Urothelium cell line (cell line): ENCODE measurements at regions not wholly inside any gene's neighbourhood (a gene's known extent, or its start where the extent isn't known, plus 50 kb on each side); places are given as distances from the start of the nearest gene placed in this dataset.
"Not testable (repeated sequence)": the region's sequence is repeated elsewhere in the genome, so short reads cannot be mapped to it uniquely, and the experiment has no call there.

Experiments
- DNase-seq: peaks from one replicate; pipeline ENCODE4 v3.0.0; 2011; ENCODE audit warnings: low spot score, mixed read lengths
- FAIRE-seq: peaks from 2 replicates; lab custom pipeline; 2011; peaks lifted over from hg19 to GRCh38; lab: Jason Lieb, UNC

- no peak for FAIRE-seq
These were observed 124.5 kb downstream of the TSEN15 start for GRCh38 chr1:184176058-184176457.

GRCh38 chr1:184181044-184181443 is 129.5 kb downstream of the TSEN15 start:
- no peak for DNase-seq
- FAIRE-seq = no peak

More at GRCh38 chr1:184176058-184176457, 124.5 kb downstream of the TSEN15 start:
- DNase-seq = no peak

- no peak for DNase-seq
- FAIRE-seq = no peak
These were observed 132.4 kb downstream of the TSEN15 start for GRCh38 chr1:184183919-184184318.

- not testable (repeated sequence) for FAIRE-seq
These were observed 133.1 kb downstream of the TSEN15 start for GRCh38 chr1:184184614-184185013.

GRCh38 chr1:184185347-184185746 is 133.8 kb downstream of the TSEN15 start:
- FAIRE-seq (no peak), DNase-seq (no peak)

More at GRCh38 chr1:184184614-184185013, 133.1 kb downstream of the TSEN15 start:
- not testable (repeated sequence) for DNase-seq

- FAIRE-seq (no peak), DNase-seq (no peak)
These were observed 134.6 kb downstream of the TSEN15 start for GRCh38 chr1:184186167-184186566.

GRCh38 chr1:184187097-184187496 is 135.6 kb downstream of the TSEN15 start:
- FAIRE-seq (no peak), DNase-seq (no peak)

GRCh38 chr1:184188037-184188436 is 136.5 kb downstream of the TSEN15 start:
- FAIRE-seq (no peak), DNase-seq (no peak)

- DNase-seq = no peak
- no peak for FAIRE-seq
These were observed 137.8 kb downstream of the TSEN15 start for GRCh38 chr1:184189361-184189760.

GRCh38 chr1:184190616-184191015 is 139.1 kb downstream of the TSEN15 start:
- no peak for DNase-seq
- FAIRE-seq = no peak

- no peak for FAIRE-seq
- DNase-seq = no peak
These were observed 139.7 kb downstream of the TSEN15 start for GRCh38 chr1:184191181-184191621.

- DNase-seq = no peak
- FAIRE-seq = no peak
These were observed 141.3 kb downstream of the TSEN15 start for GRCh38 chr1:184192796-184193195.

GRCh38 chr1:184193451-184193850 is 141.9 kb downstream of the TSEN15 start:
- no peak for DNase-seq

GRCh38 chr1:184194236-184194635 is 142.7 kb downstream of the TSEN15 start:
- no peak for FAIRE-seq

More at GRCh38 chr1:184193451-184193850, 141.9 kb downstream of the TSEN15 start:
- no peak for FAIRE-seq

GRCh38 chr1:184195722-184196121 is 144.2 kb downstream of the TSEN15 start:
- not testable (repeated sequence) for DNase-seq, FAIRE-seq

More at GRCh38 chr1:184194236-184194635, 142.7 kb downstream of the TSEN15 start:
- no peak for DNase-seq

- DNase-seq (no peak), FAIRE-seq (no peak)
These were observed 146.3 kb downstream of the TSEN15 start for GRCh38 chr1:184197831-184198230.

GRCh38 chr1:184199036-184199435 is 147.5 kb downstream of the TSEN15 start:
- FAIRE-seq = no peak
- DNase-seq = no peak

- no peak for DNase-seq
- no peak for FAIRE-seq
These were observed 148.0 kb downstream of the TSEN15 start for GRCh38 chr1:184199438-184200085.

GRCh38 chr1:184208622-184209021 is 157.1 kb downstream of the TSEN15 start:
- FAIRE-seq = no peak
- no peak for DNase-seq

- FAIRE-seq = no peak
- no peak for DNase-seq
These were observed 158.5 kb downstream of the TSEN15 start for GRCh38 chr1:184210031-184210430.

- DNase-seq (no peak), FAIRE-seq (no peak)
These were observed 159.3 kb downstream of the TSEN15 start for GRCh38 chr1:184210862-184211261.

GRCh38 chr1:184212649-184213314 is 161.3 kb downstream of the TSEN15 start:
- DNase-seq (peak; percentile 50), FAIRE-seq (no peak)
